ENCODE measurements at regions not wholly inside any gene's neighbourhood (a gene's known extent, or its start where the extent isn't known, plus 50 kb on each side); places are given as distances from the start of the nearest gene placed in this dataset.

DNA sequence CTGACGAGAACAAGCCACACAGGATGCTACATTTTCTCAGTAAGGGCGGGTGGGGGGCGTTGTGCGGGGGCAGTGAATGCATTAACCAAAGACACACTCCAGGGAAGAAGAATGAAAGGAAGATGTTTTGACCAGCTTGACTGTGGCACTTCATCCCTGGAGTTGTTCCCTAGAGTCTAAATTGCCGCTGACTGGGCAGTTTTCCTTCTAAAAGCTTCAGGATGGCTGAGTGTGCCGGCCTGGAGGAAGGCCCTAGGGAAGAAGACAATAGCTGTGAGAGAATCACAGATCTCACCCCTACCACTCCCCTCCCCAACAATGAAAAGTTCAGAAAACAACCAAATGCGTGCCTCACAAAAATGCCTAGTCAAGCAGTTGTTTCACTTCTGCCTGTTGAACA is 67.2 kb downstream of the NKX2-1 start:
- Histone ChIP-seq H3K36me3 (replicated peaks in 1 of 2; ENCODE audit: control extremely low read depth in 1 of 2, control insufficient read depth in 1 of 2, extremely low read depth in 1 of 2, insufficient read depth in 2 of 2, low read length in 1 of 2) (no peaks in the 10 kb centered on the region), H3K4me2 (replicated peaks; ENCODE audit: low read depth, low read length, poor library complexity, severe bottlenecking) (no peak overlapping the region), H3K4me3 (ENCODE audit: control extremely low read depth in 1 of 5, extremely low read depth in 1 of 5, insufficient read depth in 1 of 5, low read depth in 2 of 5, low read length in 4 of 5) (no peak overlapping the region), H3K27me3 (replicated peaks in 1 of 4; ENCODE audit: control extremely low read depth in 1 of 4, control insufficient read depth in 3 of 4, insufficient read depth in 4 of 4, low read length in 3 of 4) (no peaks in the 10 kb centered on the region), H3K9me3 (ENCODE audit: control extremely low read depth in 1 of 3, control insufficient read depth in 2 of 3, insufficient read depth in 1 of 3, low read length in 2 of 3) (peaks cover 0 to 3% (median 0%) of the 10 kb centered on the region in 3 donors), H3K27ac (ENCODE audit: low read length in 2 of 2) (no peak overlapping the region), H2AFZ (ENCODE audit: insufficient read depth, low read depth, low read length, poor library complexity, severe bottlenecking) (no peak overlapping the region), H4K20me1 (ENCODE audit: control insufficient read depth, insufficient read depth, low read length, poor library complexity, severe bottlenecking) (no peaks in the 10 kb centered on the region), H3K9ac (ENCODE audit: low read length) (no peak overlapping the region), H3K79me2 (ENCODE audit: control insufficient read depth, insufficient read depth, low read length) (no peaks in the 10 kb centered on the region), H3K4me1 (ENCODE audit: control insufficient read depth in 2 of 2, insufficient read depth in 2 of 2, low read length in 2 of 2) (no peaks in the 10 kb centered on the region)
- 46% methylated on average over 3 of the region's 7 CpGs for WGBS (ENCODE audit: insufficient coverage)
- no peak for DNase-seq
- Mint-ChIP-seq H3K27me3 (peaks cover 5% of the 10 kb centered on the region), H3K27ac (no peak overlapping the region), H3K9me3 (ENCODE audit: insufficient read depth) (no peaks in the 10 kb centered on the region), H3K4me3 (no peak overlapping the region), H3K4me1 (no peaks in the 10 kb centered on the region)
- ChIA-PET CTCF (no interaction called here), POLR2A (no interaction called here)
- no peak for ATAC-seq (ENCODE audit: low read depth)
- intact Hi-C loops (cut with micrococcal nuclease), result no loop called here
- TF ChIP-seq EZH2 (IDR thresholded peaks at IDR 0.05; ENCODE audit: borderline replicate concordance, insufficient read depth, low read depth, low read length, poor library complexity, severe bottlenecking), result no peak
- TF ChIP-seq, protein P1, sequence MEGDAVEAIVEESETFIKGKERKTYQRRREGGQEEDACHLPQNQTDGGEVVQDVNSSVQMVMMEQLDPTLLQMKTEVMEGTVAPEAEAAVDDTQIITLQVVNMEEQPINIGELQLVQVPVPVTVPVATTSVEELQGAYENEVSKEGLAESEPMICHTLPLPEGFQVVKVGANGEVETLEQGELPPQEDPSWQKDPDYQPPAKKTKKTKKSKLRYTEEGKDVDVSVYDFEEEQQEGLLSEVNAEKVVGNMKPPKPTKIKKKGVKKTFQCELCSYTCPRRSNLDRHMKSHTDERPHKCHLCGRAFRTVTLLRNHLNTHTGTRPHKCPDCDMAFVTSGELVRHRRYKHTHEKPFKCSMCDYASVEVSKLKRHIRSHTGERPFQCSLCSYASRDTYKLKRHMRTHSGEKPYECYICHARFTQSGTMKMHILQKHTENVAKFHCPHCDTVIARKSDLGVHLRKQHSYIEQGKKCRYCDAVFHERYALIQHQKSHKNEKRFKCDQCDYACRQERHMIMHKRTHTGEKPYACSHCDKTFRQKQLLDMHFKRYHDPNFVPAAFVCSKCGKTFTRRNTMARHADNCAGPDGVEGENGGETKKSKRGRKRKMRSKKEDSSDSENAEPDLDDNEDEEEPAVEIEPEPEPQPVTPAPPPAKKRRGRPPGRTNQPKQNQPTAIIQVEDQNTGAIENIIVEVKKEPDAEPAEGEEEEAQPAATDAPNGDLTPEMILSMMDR (IDR thresholded peaks at IDR 0.05), result no peak

DNA sequence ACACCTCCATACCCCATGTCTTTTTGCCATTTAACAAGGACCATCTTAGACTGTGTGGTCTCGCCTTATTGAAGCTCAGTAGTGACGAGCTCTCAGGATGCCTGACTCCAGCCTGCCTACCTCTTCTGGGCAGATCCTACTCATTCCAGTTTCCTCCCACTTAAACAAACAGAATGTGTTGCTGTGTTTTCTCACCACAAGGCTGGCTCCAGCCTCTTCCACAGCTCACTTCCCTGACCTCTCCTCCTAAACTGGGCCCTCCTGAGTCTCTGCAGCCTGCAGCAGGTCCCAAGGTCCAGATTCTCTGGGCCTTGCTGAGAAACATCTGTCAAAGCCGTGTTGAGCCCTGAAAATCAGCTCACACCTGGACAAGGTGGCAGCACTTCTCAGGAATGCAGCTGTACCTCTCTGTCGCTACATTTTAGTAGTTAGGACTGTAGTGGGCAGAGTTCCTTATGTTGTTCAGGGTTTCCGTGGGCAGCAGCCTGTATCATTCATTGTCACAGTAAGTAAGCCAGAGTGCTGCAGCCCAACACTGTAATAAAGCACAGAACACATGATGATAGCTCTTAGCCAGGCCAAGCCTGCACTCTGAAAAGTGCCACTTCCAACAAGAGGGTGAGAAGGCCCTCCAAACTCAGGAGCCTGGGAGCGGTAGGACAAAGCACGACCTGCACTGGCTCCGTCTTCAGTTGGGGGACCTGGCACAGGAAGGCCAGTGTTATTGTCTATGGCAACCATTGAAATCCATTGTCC is 68.5 kb downstream of the NKX2-1 start:
- Histone ChIP-seq H3K4me3 (ENCODE audit: control extremely low read depth in 1 of 5, extremely low read depth in 1 of 5, insufficient read depth in 1 of 5, low read depth in 2 of 5, low read length in 4 of 5) (no peak overlapping the region), H3K9me3 (ENCODE audit: control extremely low read depth in 1 of 3, control insufficient read depth in 2 of 3, insufficient read depth in 1 of 3, low read length in 2 of 3) (peaks cover 0 to 3% (median 0%) of the 10 kb centered on the region in 3 donors), H3K4me2 (replicated peaks; ENCODE audit: low read depth, low read length, poor library complexity, severe bottlenecking) (no peak overlapping the region), H3K27me3 (replicated peaks in 1 of 4; ENCODE audit: control extremely low read depth in 1 of 4, control insufficient read depth in 3 of 4, insufficient read depth in 4 of 4, low read length in 3 of 4) (no peaks in the 10 kb centered on the region), H2AFZ (ENCODE audit: insufficient read depth, low read depth, low read length, poor library complexity, severe bottlenecking) (no peak overlapping the region), H4K20me1 (ENCODE audit: control insufficient read depth, insufficient read depth, low read length, poor library complexity, severe bottlenecking) (no peaks in the 10 kb centered on the region), H3K36me3 (replicated peaks in 1 of 2; ENCODE audit: control extremely low read depth in 1 of 2, control insufficient read depth in 1 of 2, extremely low read depth in 1 of 2, insufficient read depth in 2 of 2, low read length in 1 of 2) (no peaks in the 10 kb centered on the region), H3K79me2 (ENCODE audit: control insufficient read depth, insufficient read depth, low read length) (no peaks in the 10 kb centered on the region), H3K4me1 (ENCODE audit: control insufficient read depth in 2 of 2, insufficient read depth in 2 of 2, low read length in 2 of 2) (no peaks in the 10 kb centered on the region), H3K9ac (ENCODE audit: low read length) (no peak overlapping the region), H3K27ac (ENCODE audit: low read length in 2 of 2) (no peak overlapping the region)
- intact Hi-C loops (cut with micrococcal nuclease), result no loop called here
- CTCF ChIA-PET, result no interaction called here
- no peaks in the 10 kb centered on the region for H3K4me1 Mint-ChIP-seq
- TF ChIP-seq, protein P1 (IDR thresholded peaks at IDR 0.05), result no peak
- no peak for TF ChIP-seq EZH2 (IDR thresholded peaks at IDR 0.05; ENCODE audit: borderline replicate concordance, insufficient read depth, low read depth, low read length, poor library complexity, severe bottlenecking)
- DNase-seq, result no peak
- H3K9me3 Mint-ChIP-seq (ENCODE audit: insufficient read depth), result no peaks in the 10 kb centered on the region
- H3K27me3 Mint-ChIP-seq, result peaks cover 4% of the 10 kb centered on the region
- H3K27ac Mint-ChIP-seq, result no peak overlapping the region
- H3K4me3 Mint-ChIP-seq, result no peak overlapping the region
- ATAC-seq (ENCODE audit: low read depth), result no peak
- WGBS (ENCODE audit: insufficient coverage), result 90% methylated on average over 7 of the region's 8 CpGs
- POLR2A ChIA-PET, result no interaction called here
